GM13976 (cell line): ENCODE measurements at regions not wholly inside any gene's neighbourhood (a gene's known extent, or its start where the extent isn't known, plus 50 kb on each side); places are given as distances from the start of the nearest gene placed in this dataset.

Experiments
- DNase-seq: peaks from one replicate; pipeline ENCODE4 v3.0.0; 2012; ENCODE audit warnings: low spot score
- in situ Hi-C: fragments of 300-500 bp; cut with MboI; formaldehyde crosslinking; loops from one replicate; pipeline ENCODE4 v1.12.0; 2022; ENCODE audit warnings: low sequenced_read_pairs, mixed read lengths, inconsistent platforms; ENCODE audit not compliant: unreplicated experiment
- TF ChIP-seq, protein P1 (sequence below): IDR thresholded peaks from 2 replicates; pipeline ENCODE4 v1.5.1; 2012; ENCODE audit warnings: borderline replicate concordance, mild to moderate bottlenecking; ENCODE audit not compliant: insufficient read depth; ENCODE audit errors: extremely low read depth, missing control alignments, control extremely low read depth

GRCh38 chr11:121714351-121714750 is 261.6 kb upstream of the SORL1-AS1 start:
- in situ Hi-C loops: no loop called here
- DNase-seq: no peak
- TF ChIP-seq, protein P1, sequence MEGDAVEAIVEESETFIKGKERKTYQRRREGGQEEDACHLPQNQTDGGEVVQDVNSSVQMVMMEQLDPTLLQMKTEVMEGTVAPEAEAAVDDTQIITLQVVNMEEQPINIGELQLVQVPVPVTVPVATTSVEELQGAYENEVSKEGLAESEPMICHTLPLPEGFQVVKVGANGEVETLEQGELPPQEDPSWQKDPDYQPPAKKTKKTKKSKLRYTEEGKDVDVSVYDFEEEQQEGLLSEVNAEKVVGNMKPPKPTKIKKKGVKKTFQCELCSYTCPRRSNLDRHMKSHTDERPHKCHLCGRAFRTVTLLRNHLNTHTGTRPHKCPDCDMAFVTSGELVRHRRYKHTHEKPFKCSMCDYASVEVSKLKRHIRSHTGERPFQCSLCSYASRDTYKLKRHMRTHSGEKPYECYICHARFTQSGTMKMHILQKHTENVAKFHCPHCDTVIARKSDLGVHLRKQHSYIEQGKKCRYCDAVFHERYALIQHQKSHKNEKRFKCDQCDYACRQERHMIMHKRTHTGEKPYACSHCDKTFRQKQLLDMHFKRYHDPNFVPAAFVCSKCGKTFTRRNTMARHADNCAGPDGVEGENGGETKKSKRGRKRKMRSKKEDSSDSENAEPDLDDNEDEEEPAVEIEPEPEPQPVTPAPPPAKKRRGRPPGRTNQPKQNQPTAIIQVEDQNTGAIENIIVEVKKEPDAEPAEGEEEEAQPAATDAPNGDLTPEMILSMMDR: no peak

GRCh38 chr11:121711939-121712338 is 259.2 kb upstream of the SORL1-AS1 start:
- in situ Hi-C loops: no loop called here
- TF ChIP-seq, protein P1: no peak
- DNase-seq: no peak

GRCh38 chr11:121711236-121711635 is 258.5 kb upstream of the SORL1-AS1 start:
- DNase-seq: no peak
- TF ChIP-seq, protein P1: no peak
- in situ Hi-C loops: no loop called here

GRCh38 chr11:121706884-121707420 is 254.2 kb upstream of the SORL1-AS1 start:
- in situ Hi-C loops: no loop called here
- TF ChIP-seq, protein P1: no peak
- DNase-seq: no peak

GRCh38 chr11:121703201-121703600 is 250.4 kb upstream of the SORL1-AS1 start:
- TF ChIP-seq, protein P1: no peak
- in situ Hi-C loops: no loop called here
- DNase-seq: no peak

GRCh38 chr11:121700968-121701367 is 248.2 kb upstream of the SORL1-AS1 start:
- DNase-seq: no peak
- TF ChIP-seq, protein P1: no peak
- in situ Hi-C loops: no loop called here
